ENCODE measurements at regions not wholly inside any gene's neighbourhood (a gene's known extent, or its start where the extent isn't known, plus 50 kb on each side); places are given as distances from the start of the nearest gene placed in this dataset.

DNA sequence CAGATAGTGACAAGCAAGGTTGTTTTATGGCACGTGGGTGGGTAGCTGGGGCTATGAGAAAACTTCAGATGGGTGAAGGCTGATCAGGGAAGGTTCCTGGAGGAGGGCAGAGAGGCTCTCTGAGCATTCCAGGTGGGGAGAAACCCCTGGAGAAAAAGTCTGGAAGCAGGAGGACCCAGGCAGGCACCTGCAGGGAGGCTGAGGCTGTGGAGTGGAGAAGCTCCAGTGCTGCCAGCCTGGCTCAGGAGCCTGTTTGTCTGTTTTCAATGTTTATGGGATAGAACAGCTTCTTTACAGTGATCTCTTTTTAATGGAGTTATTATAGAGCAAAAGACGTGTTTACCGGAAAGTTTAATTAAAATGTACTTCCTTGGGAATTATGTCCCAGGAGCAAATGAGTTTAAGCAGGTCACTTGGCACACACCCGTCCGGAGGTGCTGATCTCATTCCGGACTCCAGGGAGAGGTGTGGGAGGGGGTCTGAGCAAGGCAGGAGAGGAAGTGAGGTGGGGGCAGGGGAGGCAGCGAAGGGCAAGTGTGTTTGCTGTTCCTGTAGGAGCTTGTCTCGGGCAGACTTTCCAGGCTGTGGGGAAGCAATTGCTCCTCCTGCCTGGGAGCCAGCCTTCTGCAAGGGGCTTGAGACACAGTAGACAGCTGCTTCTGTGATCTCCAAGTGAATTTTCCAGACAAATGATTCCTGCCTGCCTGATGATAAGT lies 239.5 kb downstream of the MYCN start:
- no peak for ATAC-seq
- H3K9me3 Mint-ChIP-seq, result no peaks in the 10 kb centered on the region

DNA sequence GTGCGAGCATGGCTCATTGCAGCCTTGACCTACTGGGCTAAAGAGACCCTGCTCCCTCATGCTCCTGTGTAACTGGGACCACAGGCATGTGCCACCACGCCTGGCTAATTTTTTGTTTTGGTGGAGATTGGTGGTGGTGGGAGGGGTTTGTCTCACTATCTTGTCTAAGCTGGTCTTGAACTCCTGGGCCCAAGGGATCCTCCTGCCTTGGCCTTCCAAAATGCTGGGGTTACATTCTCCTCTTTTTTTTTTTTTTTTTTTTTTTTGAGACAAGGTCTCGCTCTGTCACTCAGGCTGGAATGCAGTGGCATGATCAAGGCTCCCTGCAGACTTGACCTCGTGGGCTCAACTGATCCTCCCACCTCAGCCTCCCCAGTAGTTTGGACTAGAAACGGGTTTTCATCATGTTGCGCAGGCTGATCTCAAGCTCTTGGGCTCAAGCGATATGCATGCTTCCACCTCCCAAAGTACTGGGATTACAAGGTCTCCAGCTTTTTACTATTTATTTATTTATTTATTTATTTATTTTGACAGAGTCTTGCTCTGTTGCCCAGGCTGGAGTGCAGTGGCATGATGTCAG lies 238.3 kb downstream of the MYCN start:
- no peaks in the 10 kb centered on the region for H3K36me3 Mint-ChIP-seq
- H3K9me3 Mint-ChIP-seq, result no peaks in the 10 kb centered on the region
- no peak overlapping the region for H3K27ac Mint-ChIP-seq
- H3K27me3 Mint-ChIP-seq, result peaks cover 0 to 3% of the 10 kb centered on the region in 2 donors
- DNase-seq (ENCODE audit: low spot score) (no peak), ATAC-seq (no peak)
- H3K4me3 Mint-ChIP-seq, result no peak overlapping the region
- H3K4me1 Mint-ChIP-seq (ENCODE audit: low read depth in 2 of 2), result no peaks in the 10 kb centered on the region

More for the DNA sequence above, 239.5 kb downstream of the MYCN start:
- peaks cover 0 to 3% of the 10 kb centered on the region in 2 donors for H3K27me3 Mint-ChIP-seq
- H3K27ac Mint-ChIP-seq, result no peak overlapping the region
- no peak overlapping the region for H3K4me3 Mint-ChIP-seq
- DNase-seq (ENCODE audit: low spot score), result no peak
- H3K4me1 Mint-ChIP-seq (ENCODE audit: low read depth in 2 of 2), result no peaks in the 10 kb centered on the region
- H3K36me3 Mint-ChIP-seq, result no peaks in the 10 kb centered on the region

- no peaks in the 10 kb centered on the region for H3K27me3 Mint-ChIP-seq
- ATAC-seq (no peak), DNase-seq (ENCODE audit: low spot score) (no peak)
- H3K36me3 Mint-ChIP-seq, result no peaks in the 10 kb centered on the region
- no peak overlapping the region for H3K27ac Mint-ChIP-seq
- no peaks in the 10 kb centered on the region for H3K4me1 Mint-ChIP-seq (ENCODE audit: low read depth in 2 of 2)
- H3K4me3 Mint-ChIP-seq, result no peak overlapping the region
- no peaks in the 10 kb centered on the region for H3K9me3 Mint-ChIP-seq
Measured at GRCh38 chr2:16177671-16178180, 237.4 kb downstream of the MYCN start.

DNA sequence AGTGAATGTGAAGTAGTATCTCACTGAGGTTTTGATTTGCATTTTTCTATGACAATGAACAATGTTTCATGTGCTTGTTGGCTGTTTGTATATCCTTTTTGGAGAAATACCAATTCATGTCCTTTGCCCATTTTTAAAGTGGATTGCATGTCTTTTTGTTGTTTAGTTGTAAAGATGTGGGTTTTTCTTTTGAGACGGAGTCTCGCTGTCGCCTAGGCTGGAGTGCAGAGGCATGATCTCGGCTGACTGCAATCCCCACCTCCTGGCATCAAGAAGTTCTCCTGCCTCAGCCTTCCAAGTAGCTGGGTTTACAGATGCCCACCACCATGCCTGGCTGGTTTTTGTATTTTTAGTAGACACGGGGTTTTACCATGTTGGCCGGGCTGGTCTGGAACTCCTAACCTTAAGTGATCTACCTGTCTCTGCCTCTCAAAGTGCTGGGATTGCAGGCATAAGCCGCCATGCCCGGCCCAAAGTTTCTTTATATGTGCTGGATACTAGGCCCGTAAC lies 236.7 kb downstream of the MYCN start:
- Mint-ChIP-seq H3K27ac (no peak overlapping the region), H3K4me3 (no peak overlapping the region), H3K36me3 (no peaks in the 10 kb centered on the region), H3K4me1 (ENCODE audit: low read depth in 2 of 2) (no peaks in the 10 kb centered on the region), H3K27me3 (no peaks in the 10 kb centered on the region), H3K9me3 (no peaks in the 10 kb centered on the region)
- ATAC-seq (no peak), DNase-seq (ENCODE audit: low spot score) (no peak)

- H3K27ac Mint-ChIP-seq, result no peak overlapping the region
- DNase-seq (ENCODE audit: low spot score) (no peak), ATAC-seq (peak in 1 of 2 donors; percentile 34)
- H3K27me3 Mint-ChIP-seq, result no peaks in the 10 kb centered on the region
- H3K4me1 Mint-ChIP-seq (ENCODE audit: low read depth in 2 of 2), result no peaks in the 10 kb centered on the region
- H3K4me3 Mint-ChIP-seq, result no peak overlapping the region
- H3K9me3 Mint-ChIP-seq, result no peaks in the 10 kb centered on the region
- H3K36me3 Mint-ChIP-seq, result no peaks in the 10 kb centered on the region
Measured at GRCh38 chr2:16175247-16175825, 235.0 kb downstream of the MYCN start.

- Mint-ChIP-seq H3K9me3 (no peaks in the 10 kb centered on the region), H3K4me1 (ENCODE audit: low read depth in 2 of 2) (no peaks in the 10 kb centered on the region), H3K27ac (no peak overlapping the region), H3K4me3 (no peak overlapping the region), H3K36me3 (no peaks in the 10 kb centered on the region), H3K27me3 (no peaks in the 10 kb centered on the region)
- no peak for ATAC-seq
- no peak for DNase-seq (ENCODE audit: low spot score)
Measured at GRCh38 chr2:16174693-16175045, 234.3 kb downstream of the MYCN start.

DNA sequence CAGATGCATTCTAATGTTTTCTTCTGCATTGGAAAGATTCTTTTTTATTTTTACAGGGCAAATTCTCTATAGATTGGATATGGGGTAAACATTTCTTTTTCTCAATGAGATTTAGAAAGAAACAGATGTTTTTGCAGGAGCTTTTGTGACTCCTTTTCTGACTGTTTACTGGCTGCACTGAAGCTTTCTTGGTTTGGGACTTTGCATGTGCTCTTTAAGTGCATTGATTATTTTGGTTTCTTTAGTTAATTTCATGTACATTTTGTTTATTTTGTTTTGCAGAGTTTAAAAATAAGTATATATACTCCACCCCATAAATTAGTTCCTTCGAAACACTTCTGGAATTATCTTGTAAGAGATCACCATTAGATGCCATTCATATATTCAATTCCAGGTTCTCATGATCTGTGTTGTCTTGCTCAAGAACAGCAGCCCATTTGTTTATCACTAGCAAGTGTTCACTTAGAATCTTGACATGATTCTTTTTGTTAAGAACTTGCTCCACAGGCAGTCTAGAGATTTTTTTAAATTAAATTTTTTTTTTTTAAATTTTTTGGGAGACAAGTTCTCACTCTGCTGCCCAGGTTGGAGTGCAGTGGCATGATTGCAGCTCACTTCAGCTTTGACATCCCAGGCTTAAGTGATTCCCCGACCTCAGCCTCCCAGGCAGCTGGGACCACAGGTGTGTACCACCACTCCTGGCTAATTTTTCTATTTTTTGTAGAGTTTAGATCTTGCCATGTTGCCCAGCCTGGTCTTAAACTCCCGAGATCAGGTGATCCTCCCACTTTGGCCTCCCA lies 233.7 kb downstream of the MYCN start:
- H3K27me3 Mint-ChIP-seq, result no peaks in the 10 kb centered on the region
- no peaks in the 10 kb centered on the region for H3K36me3 Mint-ChIP-seq
- DNase-seq (ENCODE audit: low spot score) (no peak), ATAC-seq (no peak)
- no peak overlapping the region for H3K27ac Mint-ChIP-seq
- no peaks in the 10 kb centered on the region for H3K4me1 Mint-ChIP-seq (ENCODE audit: low read depth in 2 of 2)
- no peak overlapping the region for H3K4me3 Mint-ChIP-seq
- no peaks in the 10 kb centered on the region for H3K9me3 Mint-ChIP-seq

DNA sequence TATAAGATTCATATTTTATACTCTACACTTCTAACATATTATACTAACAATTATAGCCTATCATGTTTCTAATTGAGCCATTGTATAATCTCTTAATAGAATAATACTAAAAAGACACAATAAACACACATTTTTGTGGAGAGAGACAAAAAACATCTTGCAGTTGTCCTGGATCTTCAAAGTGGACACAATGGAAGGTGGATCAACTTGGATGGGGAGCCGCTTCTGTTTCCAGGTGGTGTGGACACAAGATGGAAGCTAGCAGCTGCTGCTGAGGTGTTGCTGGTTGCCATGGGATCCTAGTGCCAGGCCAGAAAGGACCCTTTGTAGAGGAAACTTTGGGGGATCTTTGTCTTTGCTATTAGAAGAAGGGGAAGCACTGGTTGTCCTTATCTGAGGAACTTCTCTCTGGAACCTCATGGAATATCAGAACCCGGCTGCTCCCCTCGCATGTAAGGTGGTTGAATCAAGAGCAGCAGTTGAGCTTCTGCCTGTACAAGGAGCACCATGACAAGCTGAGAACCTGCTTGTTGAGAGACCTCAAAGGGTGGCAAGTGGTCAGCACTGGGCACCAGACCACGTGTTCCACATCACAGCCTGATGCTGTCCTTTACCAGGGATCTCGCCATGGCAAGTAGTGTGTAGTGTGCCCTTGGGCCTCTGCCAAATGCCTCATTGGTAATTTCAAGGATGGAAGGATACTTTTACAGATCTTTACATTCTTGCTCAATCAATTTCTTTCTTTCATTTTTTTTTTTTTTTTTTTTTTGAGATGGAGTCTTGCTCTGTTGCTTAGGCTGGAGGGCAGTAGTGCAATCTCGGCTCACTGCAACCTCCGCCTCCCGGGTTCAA lies 232.2 kb downstream of the MYCN start:
- no peak for DNase-seq (ENCODE audit: low spot score)
- Mint-ChIP-seq H3K27ac (no peak overlapping the region), H3K4me1 (ENCODE audit: low read depth in 2 of 2) (no peaks in the 10 kb centered on the region), H3K27me3 (no peaks in the 10 kb centered on the region), H3K36me3 (no peaks in the 10 kb centered on the region), H3K4me3 (no peak overlapping the region), H3K9me3 (no peaks in the 10 kb centered on the region)
- no peak for ATAC-seq

DNA sequence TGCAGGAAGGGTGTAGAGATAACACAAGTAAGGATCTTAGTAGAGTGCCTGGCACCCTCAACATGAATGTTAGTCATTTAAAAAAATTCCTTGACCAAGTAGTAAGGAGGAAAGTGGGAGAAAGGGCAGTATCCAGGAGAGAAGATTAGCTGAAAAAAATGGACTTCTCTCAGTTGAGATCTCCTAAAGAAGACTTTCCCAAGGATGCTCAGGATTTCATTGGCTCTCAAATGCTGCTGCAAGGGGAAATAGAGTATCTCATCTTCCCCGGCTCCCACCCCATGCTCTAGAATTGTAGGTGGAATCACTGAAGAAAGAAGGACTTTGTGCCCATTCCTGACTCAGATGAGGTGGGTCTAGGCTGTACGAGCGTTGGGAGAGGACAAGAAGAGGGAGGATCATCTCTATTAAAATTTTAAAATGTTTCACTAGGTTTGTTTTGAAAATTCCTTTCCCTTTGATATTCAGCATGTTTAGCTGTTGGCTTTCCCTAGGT lies 231.1 kb downstream of the MYCN start:
- no peak for DNase-seq (ENCODE audit: low spot score)
- ATAC-seq, result no peak
- no peak overlapping the region for H3K27ac Mint-ChIP-seq
- no peak overlapping the region for H3K4me3 Mint-ChIP-seq
- H3K27me3 Mint-ChIP-seq, result no peaks in the 10 kb centered on the region
- H3K36me3 Mint-ChIP-seq, result no peaks in the 10 kb centered on the region
- no peaks in the 10 kb centered on the region for H3K4me1 Mint-ChIP-seq (ENCODE audit: low read depth in 2 of 2)
- H3K9me3 Mint-ChIP-seq, result no peaks in the 10 kb centered on the region

GRCh38 chr2:16170675-16171424 lies 230.5 kb downstream of the MYCN start:
- Mint-ChIP-seq H3K27ac (no peak overlapping the region), H3K4me3 (no peak overlapping the region), H3K27me3 (no peaks in the 10 kb centered on the region), H3K4me1 (ENCODE audit: low read depth in 2 of 2) (no peaks in the 10 kb centered on the region), H3K9me3 (no peaks in the 10 kb centered on the region), H3K36me3 (no peaks in the 10 kb centered on the region)
- DNase-seq (ENCODE audit: low spot score), result no peak
- ATAC-seq, result peak in 1 of 2 donors; percentile 26

- no peaks in the 10 kb centered on the region for H3K4me1 Mint-ChIP-seq (ENCODE audit: low read depth in 2 of 2)
- no peak for DNase-seq (ENCODE audit: low spot score)
Measured at GRCh38 chr2:16169381-16169960, 229.1 kb downstream of the MYCN start.

DNA sequence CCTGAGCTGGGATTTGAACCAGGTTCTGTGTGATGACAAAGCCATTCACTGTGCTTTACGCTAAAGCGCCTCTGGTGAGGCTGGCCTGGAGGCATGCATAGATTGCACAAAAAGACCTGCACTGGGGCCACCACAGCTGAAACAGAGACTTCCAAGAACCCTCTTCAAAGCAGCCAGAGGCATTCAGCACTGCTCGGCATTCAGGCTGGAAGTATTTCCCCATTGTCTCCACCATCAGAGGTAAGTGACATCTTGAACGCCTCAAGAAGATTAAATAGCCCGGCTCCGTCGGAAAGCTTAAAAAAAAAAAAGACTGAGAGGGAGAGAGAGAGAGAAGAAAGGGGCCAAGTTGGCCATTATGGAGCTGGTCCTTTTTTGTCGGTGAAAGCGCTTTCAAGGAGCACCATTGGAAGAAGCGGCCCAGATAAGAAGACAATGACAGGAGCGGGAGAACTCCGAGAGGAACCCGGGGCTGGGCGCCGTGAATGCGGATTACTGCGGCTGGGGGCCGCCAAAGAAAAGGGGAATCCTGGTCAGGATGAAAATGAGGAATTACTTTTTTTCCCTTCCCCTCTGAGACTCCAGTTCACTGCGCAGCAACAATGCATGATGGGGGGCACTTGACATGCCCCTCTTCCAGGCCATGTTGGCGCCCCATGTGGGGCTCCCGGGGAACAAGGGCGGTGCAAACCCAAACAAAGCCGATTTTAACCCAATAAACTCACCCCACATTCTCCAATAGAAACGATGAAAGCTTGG lies 228.3 kb downstream of the MYCN start:
- no peak overlapping the region for H3K4me3 Mint-ChIP-seq
- no peak for DNase-seq (ENCODE audit: low spot score)
- H3K27ac Mint-ChIP-seq, result no peak overlapping the region
- no peaks in the 10 kb centered on the region for H3K9me3 Mint-ChIP-seq
- no peaks in the 10 kb centered on the region for H3K36me3 Mint-ChIP-seq
- H3K4me1 Mint-ChIP-seq (ENCODE audit: low read depth in 2 of 2), result no peaks in the 10 kb centered on the region
- ATAC-seq, result no peak
- H3K27me3 Mint-ChIP-seq, result peaks cover 0 to 6% of the 10 kb centered on the region in 2 donors

More at GRCh38 chr2:16169381-16169960, 229.1 kb downstream of the MYCN start:
- H3K27ac Mint-ChIP-seq, result no peak overlapping the region
- peaks cover 0 to 6% of the 10 kb centered on the region in 2 donors for H3K27me3 Mint-ChIP-seq
- no peaks in the 10 kb centered on the region for H3K9me3 Mint-ChIP-seq
- H3K36me3 Mint-ChIP-seq, result no peaks in the 10 kb centered on the region
- no peak for ATAC-seq
- no peak overlapping the region for H3K4me3 Mint-ChIP-seq
